Sigmoid colon (tissue), 6 donors: ENCODE measurements at regions not wholly inside any gene's neighbourhood (a gene's known extent, or its start where the extent isn't known, plus 50 kb on each side); places are given as distances from the start of the nearest gene placed in this dataset.
A peak's percentile ranks its signal among the peaks of the same experiment; 100 is the strongest.

Source experiments
- DNase-seq: peaks from one replicate; pipeline ENCODE4 v3.0.0-alpha.2; 2019
- H3K27ac ChIP-seq, 4 donors: fragments of 200-600 bp; sonication (generic); one replicate each; pipeline ENCODE4 v1.5.1; 2016 to 2019; ENCODE audit warnings: mild to moderate bottlenecking in 1 of 4
- H3K27me3 ChIP-seq, 3 donors: fragments of 200-600 bp; sonication (generic); one replicate each; pipeline ENCODE4 v1.5.1; 2019; ENCODE audit warnings: mild to moderate bottlenecking in 1 of 3
- H3K36me3 ChIP-seq, 4 donors: fragments of 200-600 bp; sonication (generic); one replicate each; pipeline ENCODE4 v1.5.1; 2016 to 2019
- H3K4me1 ChIP-seq, 4 donors: fragments of 200-600 bp; sonication (generic); one replicate each; pipeline ENCODE4 v1.5.1; 2017 to 2019
- H3K4me3 ChIP-seq, 4 donors: fragments of 200-600 bp; sonication (generic); one replicate each; pipeline ENCODE4 v1.5.1; 2017 to 2019; ENCODE audit warnings: mild to moderate bottlenecking in 2 of 4, moderate library complexity in 1 of 4
- H3K9me3 ChIP-seq, 4 donors: fragments of 200-600 bp in 3 of 4; sonication (generic) in 3 of 4; one replicate each; pipeline versions ENCODE4 v1.5.1 to v1.6.1; 2013 to 2019
- EP300 ChIP-seq, 4 donors: sonication (generic); formaldehyde crosslinking; IDR thresholded peaks; one replicate each; pipeline ENCODE4 v1.6.1; 2017; ENCODE audit warnings: antibody characterized with exemption in 4 of 4
- POLR2A ChIP-seq, 2 donors: fragments of 450-650 bp; IDR thresholded peaks; one replicate each; pipeline ENCODE4 v1.6.1; 2016; ENCODE audit warnings: antibody characterized with exemption in 2 of 2, mild to moderate bottlenecking in 2 of 2, moderate library complexity in 2 of 2
- POLR2AphosphoS5 ChIP-seq, 4 donors: sonication (generic); formaldehyde crosslinking; IDR thresholded peaks; one replicate each; pipeline ENCODE4 v1.6.1; 2017; ENCODE audit warnings: antibody characterized with exemption in 4 of 4
- WGBS, 2 donors: extraction: QIAGEN DNeasy Blood & Tissue Kit; methylation state at CpG; one replicate each; pipeline ENCODE4 v1.1.7; 2013; 5-methylcytosine and 5-hydroxymethylcytosine counted together
- intact Hi-C: fragments of 100-400 bp; cut with DNase I; formaldehyde crosslinking; loops from one replicate; pipeline ENCODE4 v1.15.1; 2023
- TF ChIP-seq, protein P1 (sequence below), 4 experiments: fragments of 450-650 bp in 3 of 4; fragments of 200-600 bp in 1 of 4; IDR thresholded peaks; one replicate each; pipeline ENCODE4 v1.5.1; 2016 to 2019; ENCODE audit warnings: antibody characterized with exemption in 4 of 4, mild to moderate bottlenecking in 3 of 4, moderate library complexity in 2 of 4
- donor health status: healthy with polysubstance abuse.
- donor health status: healthy.

DNA sequence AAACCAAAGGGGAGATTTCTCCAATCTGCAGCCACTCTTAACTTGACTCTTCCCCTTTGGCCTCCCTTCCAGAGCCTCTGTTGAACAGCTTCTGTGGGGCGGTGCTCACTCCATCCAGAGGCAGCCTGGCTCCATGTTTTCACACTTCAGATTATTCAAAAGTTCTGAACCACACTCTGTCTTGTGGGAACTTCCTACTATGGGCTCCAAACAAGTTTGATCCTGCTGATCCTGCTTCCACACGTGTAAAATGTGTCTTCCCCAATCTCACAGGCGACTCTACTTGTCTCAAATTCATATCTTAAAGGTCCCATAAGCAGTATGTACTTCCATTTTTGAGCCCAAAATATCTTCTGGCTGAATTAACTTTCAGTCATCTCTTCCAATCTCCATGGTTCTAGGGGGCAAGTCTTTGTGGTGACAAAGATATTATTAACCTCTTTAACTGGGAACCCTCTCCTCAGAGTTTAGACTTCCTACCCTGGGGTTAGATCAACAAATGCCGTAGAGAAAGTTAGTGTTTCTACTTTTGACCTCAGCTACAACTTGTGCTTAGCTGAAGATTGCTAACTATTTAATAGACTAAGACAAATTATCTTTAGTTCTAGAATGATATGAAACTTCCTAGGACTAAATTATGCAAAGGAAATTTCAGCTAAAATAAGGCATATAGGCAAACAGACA is 176.3 kb upstream of the BCL6 start:
- no peak for TF ChIP-seq EP300 (IDR thresholded peaks at IDR 0.05)
- no peak for TF ChIP-seq POLR2A (IDR thresholded peaks at IDR 0.05)
- TF ChIP-seq, protein P1, sequence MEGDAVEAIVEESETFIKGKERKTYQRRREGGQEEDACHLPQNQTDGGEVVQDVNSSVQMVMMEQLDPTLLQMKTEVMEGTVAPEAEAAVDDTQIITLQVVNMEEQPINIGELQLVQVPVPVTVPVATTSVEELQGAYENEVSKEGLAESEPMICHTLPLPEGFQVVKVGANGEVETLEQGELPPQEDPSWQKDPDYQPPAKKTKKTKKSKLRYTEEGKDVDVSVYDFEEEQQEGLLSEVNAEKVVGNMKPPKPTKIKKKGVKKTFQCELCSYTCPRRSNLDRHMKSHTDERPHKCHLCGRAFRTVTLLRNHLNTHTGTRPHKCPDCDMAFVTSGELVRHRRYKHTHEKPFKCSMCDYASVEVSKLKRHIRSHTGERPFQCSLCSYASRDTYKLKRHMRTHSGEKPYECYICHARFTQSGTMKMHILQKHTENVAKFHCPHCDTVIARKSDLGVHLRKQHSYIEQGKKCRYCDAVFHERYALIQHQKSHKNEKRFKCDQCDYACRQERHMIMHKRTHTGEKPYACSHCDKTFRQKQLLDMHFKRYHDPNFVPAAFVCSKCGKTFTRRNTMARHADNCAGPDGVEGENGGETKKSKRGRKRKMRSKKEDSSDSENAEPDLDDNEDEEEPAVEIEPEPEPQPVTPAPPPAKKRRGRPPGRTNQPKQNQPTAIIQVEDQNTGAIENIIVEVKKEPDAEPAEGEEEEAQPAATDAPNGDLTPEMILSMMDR (IDR thresholded peaks at IDR 0.05) = no peak
- TF ChIP-seq POLR2AphosphoS5 (IDR thresholded peaks at IDR 0.05) = no peak
- no peak for DNase-seq
- intact Hi-C loops = no loop called here
- WGBS, 2 donors = 61 to 74% methylated on average over 4 of the region's 4 CpGs
- Histone ChIP-seq H3K36me3 (no peaks in the 10 kb centered on the region), H3K9me3 (peaks cover 0 to 7% (median 0%) of the 10 kb centered on the region in 4 donors), H3K4me1 (peaks cover 0 to 15% (median 11%) of the 10 kb centered on the region in 4 donors), H3K27ac (peak overlapping the region in 3 of 4 donors; percentile 33 to 52 (median 44)), H3K27me3 (no peaks in the 10 kb centered on the region), H3K4me3 (no peak overlapping the region)

DNA sequence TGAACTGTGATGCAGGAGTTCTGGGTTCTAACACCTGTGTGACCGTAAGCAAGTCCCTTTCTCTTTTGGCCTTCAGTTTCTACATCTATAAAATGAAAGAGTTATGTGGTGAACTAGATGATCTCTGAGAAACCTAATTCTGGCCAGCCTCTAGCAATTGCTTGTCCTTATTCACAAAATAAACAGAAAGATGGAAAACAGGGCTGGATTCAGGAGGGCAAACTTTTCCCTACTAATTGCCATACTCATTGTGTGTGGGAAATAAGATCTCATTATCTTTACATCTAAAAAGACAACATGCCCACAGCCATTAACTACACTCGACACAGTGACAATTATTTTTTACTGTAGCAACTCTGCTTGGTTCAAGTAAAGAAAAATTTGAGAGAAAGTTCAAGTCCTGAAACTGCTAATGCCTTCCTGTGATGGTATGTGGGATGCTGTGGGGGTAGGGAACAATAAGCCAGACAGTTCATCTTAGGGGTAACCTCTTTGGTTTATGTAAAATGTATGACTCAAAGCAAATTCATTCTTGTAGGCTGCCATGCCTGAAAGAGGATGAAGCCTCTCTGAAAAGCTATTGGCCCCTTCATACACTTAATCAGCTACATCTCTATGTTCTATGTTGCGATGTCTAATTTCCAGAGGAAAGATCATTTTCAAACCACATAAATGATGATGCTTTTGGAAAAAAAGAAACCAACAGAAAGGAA is 177.6 kb upstream of the BCL6 start:
- H3K27ac ChIP-seq = no peak overlapping the region

DNA sequence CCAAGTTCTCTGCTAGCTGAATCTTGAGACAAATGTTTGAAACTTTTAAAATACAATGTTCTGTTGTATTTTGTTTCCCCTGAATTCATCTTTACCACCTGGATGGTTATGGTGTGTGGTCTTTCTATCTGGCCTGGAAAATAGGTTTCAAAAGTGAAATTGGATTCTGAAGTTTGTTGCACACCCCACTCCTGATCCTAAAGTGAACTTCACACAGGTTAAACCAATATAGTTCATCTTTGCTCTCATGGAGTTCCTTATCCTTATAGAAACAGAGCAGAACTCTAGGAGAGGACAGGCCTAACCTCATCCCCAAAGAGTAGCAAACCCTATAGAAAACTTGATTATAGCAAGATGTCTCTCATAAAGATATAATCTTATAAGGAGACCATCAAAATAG is 179.4 kb upstream of the BCL6 start:
- Histone ChIP-seq H3K4me3 (no peak overlapping the region), H3K27ac (no peak overlapping the region), H3K9me3 (peaks cover 0 to 7% (median 0%) of the 10 kb centered on the region in 4 donors), H3K36me3 (no peaks in the 10 kb centered on the region), H3K27me3 (no peaks in the 10 kb centered on the region), H3K4me1 (peaks cover 0 to 25% (median 14%) of the 10 kb centered on the region in 4 donors)
- intact Hi-C loops = no loop called here
- TF ChIP-seq, protein P1 (IDR thresholded peaks at IDR 0.05) = no peak
- TF ChIP-seq EP300 (IDR thresholded peaks at IDR 0.05) (no peak), POLR2A (IDR thresholded peaks at IDR 0.05) (no peak), POLR2AphosphoS5 (IDR thresholded peaks at IDR 0.05) (no peak)
- no peak for DNase-seq

More for the DNA sequence above, 177.6 kb upstream of the BCL6 start:
- intact Hi-C loops = no loop called here
- H3K27me3 ChIP-seq = no peaks in the 10 kb centered on the region
- DNase-seq = no peak
- no peak overlapping the region for H3K4me3 ChIP-seq
- TF ChIP-seq POLR2AphosphoS5 (IDR thresholded peaks at IDR 0.05) = no peak
- no peaks in the 10 kb centered on the region for H3K36me3 ChIP-seq
- peaks cover 0 to 13% (median 10%) of the 10 kb centered on the region in 4 donors for H3K4me1 ChIP-seq
- WGBS, 2 donors = 76 to 92% methylated on average over 3 of the region's 3 CpGs
- H3K9me3 ChIP-seq = peaks cover 0 to 7% (median 0%) of the 10 kb centered on the region in 4 donors

DNA sequence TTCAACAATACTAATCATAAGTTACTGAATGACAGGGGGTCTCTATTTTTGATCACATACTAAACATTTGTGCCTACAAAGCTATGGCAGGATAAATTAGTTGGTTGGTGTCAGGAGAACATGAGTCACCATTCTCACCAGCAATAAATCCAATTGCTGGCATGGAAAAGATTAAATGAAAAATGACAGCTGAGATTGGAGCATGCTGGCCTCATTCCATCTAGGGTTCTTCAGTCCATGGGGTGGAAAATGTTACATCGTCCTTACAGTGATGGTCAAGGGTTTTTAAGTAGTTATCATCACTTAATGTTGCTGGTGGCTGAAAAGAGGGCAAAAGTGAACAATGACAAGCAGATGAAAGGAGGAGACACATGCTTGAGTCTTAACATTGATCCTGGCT is 180.1 kb upstream of the BCL6 start:
- no peak overlapping the region for H3K4me3 ChIP-seq
- no peak overlapping the region for H3K27ac ChIP-seq
- no peaks in the 10 kb centered on the region for H3K27me3 ChIP-seq
- 90 to 99% methylated on average over 1 of the region's 1 CpG for WGBS, 2 donors
- TF ChIP-seq POLR2A (IDR thresholded peaks at IDR 0.05) (no peak), POLR2AphosphoS5 (IDR thresholded peaks at IDR 0.05) (no peak), EP300 (IDR thresholded peaks at IDR 0.05) (no peak)
- TF ChIP-seq, protein P1 (IDR thresholded peaks at IDR 0.05) = no peak
- H3K4me1 ChIP-seq = peaks cover 0 to 27% (median 14%) of the 10 kb centered on the region in 4 donors
- intact Hi-C loops = no loop called here
- H3K36me3 ChIP-seq = no peaks in the 10 kb centered on the region
- no peak for DNase-seq
- peaks cover 0 to 7% (median 0%) of the 10 kb centered on the region in 4 donors for H3K9me3 ChIP-seq

DNA sequence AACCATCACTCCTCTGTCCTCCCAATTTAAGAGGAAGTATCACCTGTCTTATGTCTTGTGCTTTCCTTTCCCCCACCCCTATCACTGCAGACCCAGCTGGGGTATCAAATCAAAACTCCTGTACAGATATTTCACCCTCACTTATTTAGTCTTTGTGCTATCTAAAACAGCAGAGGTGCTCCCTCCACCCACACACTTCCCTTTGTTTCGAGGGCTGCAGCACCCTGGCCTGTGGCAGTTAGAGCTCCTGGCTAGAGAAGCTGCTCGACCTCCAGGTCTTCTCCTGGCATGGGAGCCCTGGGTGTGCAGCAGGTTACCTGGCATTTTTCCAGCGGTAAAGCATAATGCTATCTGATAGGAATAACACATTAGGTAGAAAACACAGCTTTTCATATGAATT is 181.4 kb upstream of the BCL6 start:
- H3K27ac ChIP-seq = no peak overlapping the region
- H3K27me3 ChIP-seq = no peaks in the 10 kb centered on the region
- no peaks in the 10 kb centered on the region for H3K36me3 ChIP-seq
- WGBS, 2 donors = 67 to 90% methylated on average over 3 of the region's 3 CpGs
- no peak overlapping the region for H3K4me3 ChIP-seq
- H3K9me3 ChIP-seq = peaks cover 0 to 7% (median 0%) of the 10 kb centered on the region in 4 donors
- no peak for DNase-seq
- H3K4me1 ChIP-seq = peaks cover 0 to 16% (median 4%) of the 10 kb centered on the region in 4 donors
- TF ChIP-seq POLR2AphosphoS5 (IDR thresholded peaks at IDR 0.05) = no peak
- TF ChIP-seq EP300 (IDR thresholded peaks at IDR 0.05) = no peak
- TF ChIP-seq, protein P1 (IDR thresholded peaks at IDR 0.05) = no peak
- TF ChIP-seq POLR2A (IDR thresholded peaks at IDR 0.05) = no peak
- intact Hi-C loops = no loop called here
